ENCODE measurements at regions not wholly inside any gene's neighbourhood (a gene's known extent, or its start where the extent isn't known, plus 50 kb on each side); places are given as distances from the start of the nearest gene placed in this dataset.

GRCh38 chr20:6976106-6976900, 208.8 kb downstream of the BMP2 start:
- Histone ChIP-seq H3K4me1 (ENCODE audit: control insufficient read depth in 4 of 4, insufficient read depth in 4 of 4, low read length in 3 of 4) (no peaks in the 10 kb centered on the region), H3K9ac (ENCODE audit: low read depth in 1 of 2, low read length in 2 of 2) (no peak overlapping the region), H3K27me3 (ENCODE audit: control insufficient read depth in 4 of 4, insufficient read depth in 4 of 4, low read length in 3 of 4) (peaks cover 0 to 3% (median 0%) of the 10 kb centered on the region in 4 donors), H3K4me3 (ENCODE audit: low read depth in 1 of 3, low read length in 3 of 3) (no peak overlapping the region), H3K9me3 (ENCODE audit: control insufficient read depth in 4 of 4, low read length in 3 of 4) (no peaks in the 10 kb centered on the region), H3K27ac (ENCODE audit: low read depth in 1 of 2, low read length in 2 of 2) (no peak overlapping the region), H3K36me3 (ENCODE audit: control insufficient read depth in 4 of 4, insufficient read depth in 3 of 4, low read depth in 1 of 4, low read length in 3 of 4) (no peaks in the 10 kb centered on the region)
- no peak for TF ChIP-seq HNF4G (IDR thresholded peaks at IDR 0.05)
- TF ChIP-seq RXRA (IDR thresholded peaks at IDR 0.05) = no peak
- TF ChIP-seq REST (IDR thresholded peaks at IDR 0.05) = no peak
- no peak for TF ChIP-seq EGR1 (IDR thresholded peaks at IDR 0.05; ENCODE audit: low read depth in 2 of 2)
- no peak for TF ChIP-seq MAX (IDR thresholded peaks at IDR 0.05)
- no peak for TF ChIP-seq RAD21 (IDR thresholded peaks at IDR 0.05)
- TF ChIP-seq HNF4A (conservative IDR thresholded peaks at IDR 0.05) = no peak
- TF ChIP-seq NR2F2 (IDR thresholded peaks at IDR 0.05) = no peak
- no peak for TF ChIP-seq YY1 (IDR thresholded peaks at IDR 0.05)
- TF ChIP-seq CTCF (IDR thresholded peaks at IDR 0.05; ENCODE audit: low read depth, low read length, missing input control) = no peak
- no peak for TF ChIP-seq SP1 (IDR thresholded peaks at IDR 0.05)
- TF ChIP-seq FOXA2 (IDR thresholded peaks at IDR 0.05) = no peak
- no peak for TF ChIP-seq TAF1 (conservative IDR thresholded peaks at IDR 0.05)
- no peak for TF ChIP-seq JUND (IDR thresholded peaks at IDR 0.05)
- no peak for DNase-seq (ENCODE audit: low spot score)
- 76% methylated on average over 3 of the region's 3 CpGs for WGBS

- 84% methylated on average over 2 of the region's 2 CpGs for WGBS
- DNase-seq (ENCODE audit: low spot score) = no peak
- no peak overlapping the region for H3K9ac ChIP-seq (ENCODE audit: low read depth in 1 of 2, low read length in 2 of 2)
- peaks cover 0 to 3% (median 0%) of the 10 kb centered on the region in 4 donors for H3K27me3 ChIP-seq (ENCODE audit: control insufficient read depth in 4 of 4, insufficient read depth in 4 of 4, low read length in 3 of 4)
- H3K36me3 ChIP-seq (ENCODE audit: control insufficient read depth in 4 of 4, insufficient read depth in 3 of 4, low read depth in 1 of 4, low read length in 3 of 4) = no peaks in the 10 kb centered on the region
- no peak overlapping the region for H3K4me3 ChIP-seq (ENCODE audit: low read depth in 1 of 3, low read length in 3 of 3)
- H3K27ac ChIP-seq (ENCODE audit: low read depth in 1 of 2, low read length in 2 of 2) = no peak overlapping the region
- H3K9me3 ChIP-seq (ENCODE audit: control insufficient read depth in 4 of 4, low read length in 3 of 4) = peaks cover 0 to 1% (median 0%) of the 10 kb centered on the region in 4 donors
- H3K4me1 ChIP-seq (ENCODE audit: control insufficient read depth in 4 of 4, insufficient read depth in 4 of 4, low read length in 3 of 4) = no peaks in the 10 kb centered on the region
- TF ChIP-seq REST (IDR thresholded peaks at IDR 0.05) (no peak), ZBTB33 (IDR thresholded peaks at IDR 0.05) (no peak), TAF1 (conservative IDR thresholded peaks at IDR 0.05) (no peak), MAX (IDR thresholded peaks at IDR 0.05) (no peak), SP1 (IDR thresholded peaks at IDR 0.05) (no peak), FOXA1 (IDR thresholded peaks at IDR 0.05) (no peak), RXRA (IDR thresholded peaks at IDR 0.05) (no peak), HNF4G (IDR thresholded peaks at IDR 0.05) (no peak), ATF3 (IDR thresholded peaks at IDR 0.05) (no peak), RAD21 (IDR thresholded peaks at IDR 0.05) (no peak), FOXA2 (IDR thresholded peaks at IDR 0.05) (no peak), GABPA (IDR thresholded peaks at IDR 0.05 in 1 of 2, conservative IDR thresholded peaks at IDR 0.05 in 1 of 2) (no peak), HNF4A (conservative IDR thresholded peaks at IDR 0.05) (no peak), NR2F2 (IDR thresholded peaks at IDR 0.05) (no peak), JUND (IDR thresholded peaks at IDR 0.05) (no peak), EGR1 (IDR thresholded peaks at IDR 0.05; ENCODE audit: low read depth in 2 of 2) (no peak)
These were observed 212.1 kb downstream of the BMP2 start for GRCh38 chr20:6979621-6980020.

Measured in liver (tissue), 8 donors.